A549 (cell line): ENCODE measurements at regions not wholly inside any gene's neighbourhood (a gene's known extent, or its start where the extent isn't known, plus 50 kb on each side); places are given as distances from the start of the nearest gene placed in this dataset.

Source experiments
- CHD2 ChIP-seq: fragments of 150-350 bp; IDR thresholded peaks from 2 replicates; pipeline ENCODE4 v1.6.1; 2014; ENCODE audit warnings: low read length; ENCODE audit not compliant: partially characterized antibody
- CTCF ChIP-seq: fragments of >200 bp; sonication (Bioruptor Twin); formaldehyde crosslinking; IDR thresholded peaks from 3 replicates; pipeline ENCODE4 v1.5.1; 2016
- EP300 ChIP-seq, 2 experiments: fragments of >200 bp; sonication (Bioruptor Twin); formaldehyde crosslinking; IDR thresholded peaks; 2 replicates in 1 of 2; 3 replicates in 1 of 2; pipeline ENCODE4 v1.6.1; 2016 to 2017
- ESRRA ChIP-seq: fragments of 150-350 bp; IDR thresholded peaks from 2 replicates; pipeline ENCODE4 v1.6.1; 2014; ENCODE audit warnings: mild to moderate bottlenecking, low read length, borderline replicate concordance
- JUNB ChIP-seq: fragments of >200 bp; sonication (Bioruptor Twin); formaldehyde crosslinking; IDR thresholded peaks from 2 replicates; pipeline ENCODE4 v1.6.1; 2016
- KDM1A ChIP-seq: fragments of 200-600 bp; sonication (generic); IDR thresholded peaks from 2 replicates; pipeline ENCODE4 v1.6.1; 2016; ENCODE audit warnings: low read depth, mild to moderate bottlenecking
- KDM5A ChIP-seq: fragments of 200-600 bp; sonication (generic); IDR thresholded peaks from 2 replicates; pipeline ENCODE4 v1.6.1; 2016; ENCODE audit warnings: antibody characterized with exemption, mild to moderate bottlenecking
- MAFK ChIP-seq: fragments of 450-650 bp; IDR thresholded peaks from 2 replicates; pipeline ENCODE4 v1.6.1; 2014; ENCODE audit not compliant: partially characterized antibody
- POLR2A ChIP-seq: IDR thresholded peaks from 2 replicates; pipeline ENCODE4 v1.6.1; 2012; ENCODE audit warnings: mild to moderate bottlenecking, low read length
- RAD21 ChIP-seq, 2 experiments: fragments of >200 bp in 1 of 2; sonication (Bioruptor Twin) in 1 of 2; formaldehyde crosslinking in 1 of 2; IDR thresholded peaks in 1 of 2; conservative IDR thresholded peaks in 1 of 2; 2 replicates in 1 of 2; 3 replicates in 1 of 2; pipeline ENCODE4 v1.6.1; 2012 to 2018; ENCODE audit warnings: inconsistent platforms in 1 of 2
- RCOR1 ChIP-seq: fragments of 150-350 bp; IDR thresholded peaks from 2 replicates; pipeline ENCODE4 v1.6.1; 2014; ENCODE audit warnings: antibody characterized with exemption, low read length, low read depth
- REST ChIP-seq: fragments of 200-600 bp; sonication (generic); IDR thresholded peaks from 2 replicates; pipeline ENCODE4 v1.6.1; 2016; ENCODE audit warnings: antibody characterized with exemption, mild to moderate bottlenecking, moderate library complexity
- USF2 ChIP-seq: fragments of 450-650 bp; IDR thresholded peaks from 2 replicates; pipeline ENCODE4 v1.6.1; 2014; ENCODE audit warnings: antibody characterized with exemption
- ZSCAN20 ChIP-seq: fragments of 250-450 bp; sonication (Bioruptor Pico); IDR thresholded peaks from 2 replicates; pipeline ENCODE4 v1.8.0; 2022; ENCODE audit warnings: mild to moderate bottlenecking, moderate library complexity

DNA sequence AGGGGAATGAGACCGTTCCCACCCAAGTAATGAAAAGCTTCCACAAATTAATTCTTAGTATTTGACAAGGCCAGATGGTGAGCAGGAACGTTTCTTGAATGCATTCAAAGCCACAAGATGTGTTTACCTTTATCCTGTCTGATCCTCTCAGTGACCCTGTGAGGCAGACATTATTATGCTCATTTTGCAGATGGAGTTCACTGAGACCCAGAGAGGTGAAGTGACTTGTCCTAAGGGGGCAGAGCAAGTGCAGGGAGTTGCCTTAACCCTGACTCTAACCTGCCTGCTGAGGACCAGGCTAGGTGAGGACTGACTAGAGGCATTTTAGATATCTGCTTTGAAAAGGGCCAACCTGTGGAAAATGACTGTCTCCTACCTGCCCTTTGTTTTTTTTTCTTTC is 156.7 kb downstream of the HAPSTR1 start:
- no peak for TF ChIP-seq POLR2A
- TF ChIP-seq RAD21 (conservative IDR thresholded peaks at IDR 0.05 in 1 of 2, IDR thresholded peaks at IDR 0.05 in 1 of 2), result no peak
- TF ChIP-seq CTCF, result no peak
- no peak for TF ChIP-seq USF2
- no peak for TF ChIP-seq ZSCAN20
- TF ChIP-seq CHD2, result no peak
- TF ChIP-seq MAFK, result no peak
- no peak for TF ChIP-seq RCOR1
- no peak for TF ChIP-seq JUNB
- no peak for TF ChIP-seq REST
- no peak for TF ChIP-seq KDM5A
- no peak for TF ChIP-seq KDM1A
- no peak for TF ChIP-seq ESRRA
- no peak for TF ChIP-seq EP300 (IDR thresholded peaks at IDR 0.05)
